Stimulated activated naive B cell treated with anti-CD40 and anti-IgM and Interleukin-4, amounts not matched to agents 10 μg/mL and 1 μg/mL and 100 μg/mL, for 72 hours (primary cell): ENCODE measurements at regions not wholly inside any gene's neighbourhood (a gene's known extent, or its start where the extent isn't known, plus 50 kb on each side); places are given as distances from the start of the nearest gene placed in this dataset.

ENCODE experiments used
- ATAC-seq, 2 donors: fragments of 150-1000 bp; cut with Tn5 transposase; replicated peaks; 2 replicates each; pipeline ENCODE4 v1.10.0; 2021; ENCODE audit warnings: moderate library complexity in 1 of 2
- DNase-seq: peaks from one replicate; pipeline ENCODE4 v3.0.0; 2021
- H3K27ac Mint-ChIP-seq: one replicate; pipeline ENCODE4 v1.8.0; 2022; ENCODE audit warnings: mild to moderate bottlenecking, mixed read lengths
- H3K27me3 Mint-ChIP-seq, 2 donors: one replicate each; pipeline ENCODE4 v1.8.0; 2022; ENCODE audit warnings: mixed read lengths in 2 of 2
- H3K36me3 Mint-ChIP-seq, 2 donors: one replicate each; pipeline ENCODE4 v1.8.0; 2022; ENCODE audit warnings: mixed read lengths in 2 of 2, mild to moderate bottlenecking in 1 of 2
- H3K4me1 Mint-ChIP-seq, 2 donors: one replicate each; pipeline ENCODE4 v1.8.0; 2022; ENCODE audit warnings: mixed read lengths in 2 of 2, mild to moderate bottlenecking in 1 of 2
- H3K4me3 Mint-ChIP-seq, 2 donors: one replicate each; pipeline ENCODE4 v1.8.0; 2022; ENCODE audit warnings: mild to moderate bottlenecking in 2 of 2, mixed read lengths in 2 of 2, moderate library complexity in 1 of 2
- H3K9me3 Mint-ChIP-seq, 2 donors: one replicate each; pipeline ENCODE4 v1.8.0; 2022; ENCODE audit warnings: mixed read lengths in 2 of 2, mild to moderate bottlenecking in 1 of 2

DNA sequence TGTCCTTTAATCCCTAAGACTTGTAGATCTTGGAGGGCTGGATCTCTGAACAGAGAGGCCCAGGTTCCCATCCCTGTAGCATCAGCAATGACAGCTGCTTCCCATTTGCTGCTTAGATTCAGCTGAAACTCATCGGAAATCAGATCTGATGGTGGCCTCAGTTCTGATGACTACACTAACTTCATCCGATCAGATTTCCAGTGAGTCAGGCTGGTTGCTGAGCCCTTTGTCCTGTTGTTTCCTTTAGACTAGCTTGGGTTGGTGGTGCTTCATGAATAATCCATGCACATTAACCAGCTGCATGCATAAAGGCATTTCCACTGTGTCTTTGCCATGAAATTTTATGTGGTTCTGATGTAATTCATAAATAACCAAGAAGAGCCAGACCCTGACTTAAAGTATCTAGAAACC lies 195.2 kb upstream of the TUT7 start:
- Mint-ChIP-seq H3K4me3 (no peak overlapping the region), H3K4me1 (no peaks in the 10 kb centered on the region)
- no peak for ATAC-seq

GRCh38 chr9:86548220-86548619 lies 194.0 kb upstream of the TUT7 start:
- Mint-ChIP-seq H3K27me3 (peaks cover 6 to 9% of the 10 kb centered on the region in 2 donors), H3K36me3 (no peaks in the 10 kb centered on the region), H3K4me1 (no peaks in the 10 kb centered on the region), H3K27ac (no peak overlapping the region), H3K9me3 (peaks cover 0 to 1% of the 10 kb centered on the region in 2 donors), H3K4me3 (no peak overlapping the region)
- DNase-seq = no peak
- no peak for ATAC-seq

More for the DNA sequence above, 195.2 kb upstream of the TUT7 start:
- Mint-ChIP-seq H3K36me3 (no peaks in the 10 kb centered on the region), H3K27ac (no peak overlapping the region), H3K9me3 (peaks cover 0 to 1% of the 10 kb centered on the region in 2 donors), H3K27me3 (peaks cover 11 to 15% of the 10 kb centered on the region in 2 donors)
- no peak for DNase-seq

GRCh38 chr9:86547571-86547970 lies 193.4 kb upstream of the TUT7 start:
- Mint-ChIP-seq H3K27me3 (peaks cover 0 to 3% of the 10 kb centered on the region in 2 donors), H3K9me3 (no peaks in the 10 kb centered on the region), H3K27ac (no peak overlapping the region), H3K4me3 (no peak overlapping the region), H3K36me3 (no peaks in the 10 kb centered on the region), H3K4me1 (no peaks in the 10 kb centered on the region)
- DNase-seq (no peak), ATAC-seq (no peak)

DNA sequence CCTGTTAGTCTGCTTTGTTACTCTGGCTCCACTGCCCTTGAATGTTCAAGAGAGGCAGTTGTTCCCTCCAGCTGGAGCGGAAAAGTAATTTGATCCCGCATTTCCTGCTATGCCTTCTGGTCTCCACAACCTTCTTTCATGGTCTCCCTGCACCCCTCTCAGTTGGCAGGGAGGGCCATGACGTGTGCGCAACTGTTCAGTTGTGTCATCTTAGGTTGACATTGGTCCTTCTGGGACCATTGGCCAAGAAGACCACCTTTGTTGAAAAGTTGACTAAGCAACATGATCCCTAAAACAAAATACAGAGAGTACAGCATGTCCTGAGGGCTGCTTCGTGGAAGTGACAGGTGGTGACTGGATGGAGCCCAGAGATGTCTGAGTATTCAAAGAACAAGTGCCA lies 192.5 kb upstream of the TUT7 start:
- Mint-ChIP-seq H3K27me3 (no peaks in the 10 kb centered on the region), H3K9me3 (no peaks in the 10 kb centered on the region), H3K4me3 (no peak overlapping the region), H3K27ac (no peak overlapping the region), H3K4me1 (no peaks in the 10 kb centered on the region), H3K36me3 (no peaks in the 10 kb centered on the region)
- no peak for ATAC-seq
- DNase-seq = no peak

- Mint-ChIP-seq H3K4me3 (no peak overlapping the region), H3K4me1 (no peaks in the 10 kb centered on the region), H3K27ac (no peak overlapping the region), H3K36me3 (no peaks in the 10 kb centered on the region), H3K9me3 (no peaks in the 10 kb centered on the region), H3K27me3 (no peaks in the 10 kb centered on the region)
- no peak for DNase-seq
- ATAC-seq = no peak
Observed at GRCh38 chr9:86545090-86545489, 190.9 kb upstream of the TUT7 start.

- Mint-ChIP-seq H3K4me1 (no peaks in the 10 kb centered on the region), H3K27me3 (no peaks in the 10 kb centered on the region), H3K27ac (no peak overlapping the region), H3K36me3 (no peaks in the 10 kb centered on the region), H3K4me3 (no peak overlapping the region), H3K9me3 (peaks cover 0 to 3% of the 10 kb centered on the region in 2 donors)
- no peak for DNase-seq
- no peak for ATAC-seq
Observed at GRCh38 chr9:86541014-86541570, 186.9 kb upstream of the TUT7 start.

- Mint-ChIP-seq H3K36me3 (no peaks in the 10 kb centered on the region), H3K27ac (no peak overlapping the region), H3K4me1 (no peaks in the 10 kb centered on the region), H3K27me3 (no peaks in the 10 kb centered on the region), H3K9me3 (peaks cover 0 to 3% of the 10 kb centered on the region in 2 donors), H3K4me3 (no peak overlapping the region)
- no peak for DNase-seq
- ATAC-seq = no peak
Observed at GRCh38 chr9:86535406-86535915, 181.3 kb upstream of the TUT7 start.

GRCh38 chr9:86534572-86535258 lies 180.5 kb upstream of the TUT7 start:
- Mint-ChIP-seq H3K36me3 (no peaks in the 10 kb centered on the region), H3K4me3 (no peak overlapping the region), H3K27me3 (peaks cover 0 to 4% of the 10 kb centered on the region in 2 donors), H3K9me3 (peaks cover 0 to 3% of the 10 kb centered on the region in 2 donors), H3K27ac (no peak overlapping the region), H3K4me1 (no peaks in the 10 kb centered on the region)
- no peak for ATAC-seq
- no peak for DNase-seq

DNA sequence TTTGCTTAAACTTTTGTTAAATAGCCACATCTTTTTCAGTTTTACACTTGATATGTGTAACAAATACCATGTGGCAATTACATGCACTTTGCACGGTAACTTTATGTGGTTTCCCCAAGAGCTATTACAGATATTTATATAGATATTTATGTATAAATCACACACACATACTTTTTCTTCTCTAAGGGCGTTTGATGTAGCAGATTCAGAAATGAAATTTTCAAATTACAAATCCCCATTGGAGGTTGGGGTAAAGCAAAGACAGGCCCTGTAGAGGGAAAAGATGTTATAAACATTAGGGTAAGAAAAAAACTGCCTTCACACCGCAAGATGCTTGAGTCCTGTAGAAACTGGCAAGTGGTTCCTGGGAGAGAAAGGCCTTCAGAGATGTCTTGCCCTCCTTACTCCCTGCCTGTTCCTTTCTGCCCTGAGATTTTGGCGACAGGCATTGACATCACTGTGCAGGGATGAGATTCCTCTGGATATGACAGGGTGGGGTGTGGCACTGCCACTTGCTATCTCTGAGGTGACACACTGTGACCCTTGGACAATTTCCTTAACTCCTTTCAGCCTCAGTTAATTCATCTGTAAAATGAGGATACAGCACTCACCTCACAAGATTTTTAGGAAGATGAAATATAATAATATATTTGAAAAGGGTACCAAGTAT lies 177.9 kb upstream of the TUT7 start:
- Mint-ChIP-seq H3K4me3 (no peak overlapping the region), H3K27ac (no peak overlapping the region), H3K27me3 (peaks cover 5 to 10% of the 10 kb centered on the region in 2 donors), H3K36me3 (no peaks in the 10 kb centered on the region), H3K9me3 (no peaks in the 10 kb centered on the region), H3K4me1 (no peaks in the 10 kb centered on the region)
- ATAC-seq (no peak), DNase-seq (no peak)

- H3K4me1 Mint-ChIP-seq = no peaks in the 10 kb centered on the region
- H3K4me3 Mint-ChIP-seq = no peak overlapping the region
- ATAC-seq (no peak), DNase-seq (no peak)
- H3K27ac Mint-ChIP-seq = no peak overlapping the region
- H3K27me3 Mint-ChIP-seq = peaks cover 5 to 10% of the 10 kb centered on the region in 2 donors
- no peaks in the 10 kb centered on the region for H3K9me3 Mint-ChIP-seq
- H3K36me3 Mint-ChIP-seq = no peaks in the 10 kb centered on the region
Observed at GRCh38 chr9:86531273-86531970, 177.2 kb upstream of the TUT7 start.

GRCh38 chr9:86529496-86530275 lies 175.5 kb upstream of the TUT7 start:
- DNase-seq (no peak), ATAC-seq (no peak)
- H3K27ac Mint-ChIP-seq = no peak overlapping the region
- no peaks in the 10 kb centered on the region for H3K4me1 Mint-ChIP-seq
- H3K36me3 Mint-ChIP-seq = no peaks in the 10 kb centered on the region
- H3K27me3 Mint-ChIP-seq = peaks cover 5 to 10% of the 10 kb centered on the region in 2 donors
- H3K4me3 Mint-ChIP-seq = no peak overlapping the region
- no peaks in the 10 kb centered on the region for H3K9me3 Mint-ChIP-seq

DNA sequence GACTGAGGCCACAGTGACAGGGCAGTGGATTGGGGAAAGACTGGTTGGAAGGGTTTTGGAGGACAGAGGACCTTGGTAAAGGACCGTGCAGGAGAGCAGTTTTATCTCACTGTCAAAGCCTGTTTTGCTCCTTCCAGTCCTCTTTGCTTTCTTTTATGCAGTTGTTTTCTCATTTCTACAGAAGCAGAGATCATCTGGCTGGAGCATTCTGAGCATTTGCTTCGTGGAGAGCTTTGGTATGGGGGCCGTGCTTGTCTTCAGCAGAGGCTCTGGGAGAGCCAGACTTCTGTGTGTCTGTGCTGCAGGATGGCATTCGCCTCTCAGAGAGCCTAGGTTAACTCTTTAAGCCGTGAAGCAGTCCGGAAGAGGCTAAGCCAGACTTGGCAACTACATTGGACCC lies 171.8 kb upstream of the TUT7 start:
- Mint-ChIP-seq H3K9me3 (no peaks in the 10 kb centered on the region), H3K27me3 (peaks cover 5 to 12% of the 10 kb centered on the region in 2 donors), H3K4me3 (no peak overlapping the region), H3K27ac (no peak overlapping the region), H3K4me1 (no peaks in the 10 kb centered on the region), H3K36me3 (no peaks in the 10 kb centered on the region)
- no peak for DNase-seq
- ATAC-seq = no peak

DNA sequence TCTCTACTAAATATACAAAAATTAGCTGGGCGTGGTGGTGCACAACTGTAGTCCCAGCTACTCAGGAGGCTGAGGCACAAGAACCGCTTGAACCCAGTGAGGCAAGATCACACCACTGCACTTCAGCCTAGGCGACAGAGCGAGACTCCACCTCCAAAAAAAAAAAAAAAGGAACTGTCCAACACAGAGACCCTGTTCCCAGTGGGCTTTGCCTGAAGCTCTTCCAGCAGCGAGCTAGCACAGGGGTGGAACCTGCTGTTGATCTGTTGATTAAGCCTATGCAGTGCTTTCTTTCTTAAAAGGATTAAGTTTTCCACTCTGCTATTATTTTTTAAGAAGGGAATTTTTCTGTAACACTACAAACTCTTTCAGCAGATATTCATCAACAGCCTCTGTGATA lies 171.0 kb upstream of the TUT7 start:
- Mint-ChIP-seq H3K4me1 (no peaks in the 10 kb centered on the region), H3K27ac (no peak overlapping the region), H3K36me3 (no peaks in the 10 kb centered on the region), H3K4me3 (no peak overlapping the region), H3K27me3 (peaks cover 5 to 12% of the 10 kb centered on the region in 2 donors), H3K9me3 (no peaks in the 10 kb centered on the region)
- DNase-seq (no peak), ATAC-seq (no peak)

GRCh38 chr9:86521977-86522376 lies 167.8 kb upstream of the TUT7 start:
- no peak for ATAC-seq
- H3K4me1 Mint-ChIP-seq = no peaks in the 10 kb centered on the region
- H3K27me3 Mint-ChIP-seq = peaks cover 0 to 3% of the 10 kb centered on the region in 2 donors
- DNase-seq = no peak
- no peak overlapping the region for H3K27ac Mint-ChIP-seq
- H3K9me3 Mint-ChIP-seq = peaks cover 0 to 1% of the 10 kb centered on the region in 2 donors
- no peaks in the 10 kb centered on the region for H3K36me3 Mint-ChIP-seq
- no peak overlapping the region for H3K4me3 Mint-ChIP-seq
